ENCODE measurements at regions not wholly inside any gene's neighbourhood (a gene's known extent, or its start where the extent isn't known, plus 50 kb on each side); places are given as distances from the start of the nearest gene placed in this dataset.
A peak's percentile ranks its signal among the peaks of the same experiment; 100 is the strongest.

GRCh38 chr1:55632906-55633305, 417.7 kb upstream of the USP24 start:
- peak; percentile 79 for DNase-seq (ENCODE audit: low read depth)

GRCh38 chr1:55632058-55632457, 416.9 kb upstream of the USP24 start:
- peak; percentile 9 for DNase-seq (ENCODE audit: low read depth)

- DNase-seq (ENCODE audit: low read depth) = peak; percentile 69
Observed at GRCh38 chr1:55631509-55631908, 416.3 kb upstream of the USP24 start.

- DNase-seq (ENCODE audit: low read depth) = peak; percentile 85
Observed at GRCh38 chr1:55626326-55626725, 411.2 kb upstream of the USP24 start.

- DNase-seq (ENCODE audit: low read depth) = no peak
Observed at GRCh38 chr1:55624766-55625165, 409.6 kb upstream of the USP24 start.

- no peak for DNase-seq (ENCODE audit: low read depth)
Observed at GRCh38 chr1:55623311-55623710, 408.1 kb upstream of the USP24 start.

GRCh38 chr1:55622074-55622473, 406.9 kb upstream of the USP24 start:
- DNase-seq (ENCODE audit: low read depth) = no peak

GRCh38 chr1:55618199-55618598, 403.0 kb upstream of the USP24 start:
- DNase-seq (ENCODE audit: low read depth) = peak; percentile 49

GRCh38 chr1:55617288-55617982, 402.3 kb upstream of the USP24 start:
- DNase-seq (ENCODE audit: low read depth) = no peak

GRCh38 chr1:55612988-55613387, 397.8 kb upstream of the USP24 start:
- DNase-seq (ENCODE audit: low read depth) = no peak

GRCh38 chr1:55611123-55611522, 396.0 kb upstream of the USP24 start:
- DNase-seq (ENCODE audit: low read depth) = peak; percentile 18

GRCh38 chr1:55610203-55610602, 395.0 kb upstream of the USP24 start:
- DNase-seq (ENCODE audit: low read depth) = no peak

GRCh38 chr1:55609630-55610029, 394.5 kb upstream of the USP24 start:
- DNase-seq (ENCODE audit: low read depth) = no peak

- DNase-seq (ENCODE audit: low read depth) = no peak
Observed at GRCh38 chr1:55605155-55605554, 390.0 kb upstream of the USP24 start.

- no peak for DNase-seq (ENCODE audit: low read depth)
Observed at GRCh38 chr1:55604749-55605148, 389.6 kb upstream of the USP24 start.

- DNase-seq (ENCODE audit: low read depth) = no peak
Observed at GRCh38 chr1:55604179-55604578, 389.0 kb upstream of the USP24 start.

GRCh38 chr1:55600242-55600641, 385.1 kb upstream of the USP24 start:
- DNase-seq (ENCODE audit: low read depth) = no peak

GRCh38 chr1:55597910-55598309, 382.7 kb upstream of the USP24 start:
- DNase-seq (ENCODE audit: low read depth) = no peak

GRCh38 chr1:55594701-55595100, 379.5 kb upstream of the USP24 start:
- no peak for DNase-seq (ENCODE audit: low read depth)

GRCh38 chr1:55593298-55593697, 378.1 kb upstream of the USP24 start:
- no peak for DNase-seq (ENCODE audit: low read depth)

GRCh38 chr1:55592122-55592521, 377.0 kb upstream of the USP24 start:
- no peak for DNase-seq (ENCODE audit: low read depth)

- DNase-seq (ENCODE audit: low read depth) = no peak
Observed at GRCh38 chr1:55589671-55590297, 374.6 kb upstream of the USP24 start.

- DNase-seq (ENCODE audit: low read depth) = no peak
Observed at GRCh38 chr1:55588309-55588708, 373.1 kb upstream of the USP24 start.

GRCh38 chr1:55586771-55587170, 371.6 kb upstream of the USP24 start:
- no peak for DNase-seq (ENCODE audit: low read depth)

Measured in renal cortical epithelial cell (primary cell).